HG02884 (cell line): ENCODE measurements at regions not wholly inside any gene's neighbourhood (a gene's known extent, or its start where the extent isn't known, plus 50 kb on each side); places are given as distances from the start of the nearest gene placed in this dataset.

Experiments
- ATAC-seq: cut with Tn5 transposase; IDR thresholded peaks from one replicate; pipeline ENCODE4 v1.9.1; 2021; ENCODE audit warnings: mild to moderate bottlenecking, moderate library complexity; ENCODE audit not compliant: unreplicated experiment

- no peak for ATAC-seq
These were observed 2185.6 kb upstream of the CELF4 start for GRCh38 chr18:39751161-39751560.

DNA sequence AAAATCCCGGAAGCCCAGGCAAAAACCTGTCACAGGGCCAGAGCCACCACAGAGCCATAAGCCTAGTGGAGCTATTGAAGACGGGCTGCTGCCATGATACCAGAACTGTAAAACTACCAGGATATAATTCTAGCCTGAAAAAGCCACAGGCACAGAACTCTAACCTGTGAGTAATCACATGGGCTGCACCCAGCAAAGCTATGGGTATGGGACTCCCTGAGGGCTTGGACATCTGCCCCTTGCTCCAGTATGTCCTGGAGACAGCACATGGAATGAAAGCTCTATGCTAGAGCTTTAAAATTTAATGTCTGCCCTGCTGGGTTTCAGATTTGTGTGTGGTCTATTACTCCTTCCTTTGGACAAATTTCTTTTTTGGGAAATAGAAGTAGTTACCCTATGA is 2183.6 kb upstream of the CELF4 start:
- no peak for ATAC-seq

- no peak for ATAC-seq
These were observed 2183.1 kb upstream of the CELF4 start for GRCh38 chr18:39748727-39749126.

DNA sequence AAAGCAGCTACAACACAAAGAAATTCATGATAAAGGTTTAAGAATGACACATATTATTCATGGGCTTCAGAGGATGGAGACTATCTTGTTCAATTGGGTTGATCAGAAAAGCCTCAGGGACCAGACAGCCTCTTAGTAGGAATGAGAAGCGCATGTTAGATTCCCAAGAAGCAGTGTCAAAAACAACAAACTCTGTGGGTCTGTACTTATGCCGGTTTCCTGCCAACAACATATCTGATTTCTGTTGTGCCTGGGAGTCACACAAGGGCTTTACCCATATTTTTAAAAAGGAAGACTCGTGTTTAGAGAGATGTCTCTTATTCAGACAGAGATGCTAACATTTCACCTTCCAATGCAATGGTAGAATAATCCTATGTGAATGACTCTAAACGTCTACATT is 2180.6 kb upstream of the CELF4 start:
- ATAC-seq: no peak

DNA sequence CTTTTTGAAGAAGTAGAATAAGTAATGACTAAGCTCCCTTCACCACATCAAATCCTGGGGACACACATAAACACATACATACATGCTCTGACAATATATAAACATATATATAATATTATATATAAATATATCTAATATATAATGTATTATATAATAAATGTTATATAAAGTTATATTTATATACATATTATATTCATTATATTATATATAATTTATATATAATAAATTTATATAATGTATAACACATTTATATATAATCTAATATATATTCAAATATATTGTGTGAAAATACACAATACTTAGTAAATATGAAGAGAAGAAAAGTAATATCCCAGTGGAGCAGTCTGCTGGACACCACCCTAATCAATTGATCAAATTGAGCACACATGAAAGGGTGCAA is 2177.9 kb upstream of the CELF4 start:
- no peak for ATAC-seq

DNA sequence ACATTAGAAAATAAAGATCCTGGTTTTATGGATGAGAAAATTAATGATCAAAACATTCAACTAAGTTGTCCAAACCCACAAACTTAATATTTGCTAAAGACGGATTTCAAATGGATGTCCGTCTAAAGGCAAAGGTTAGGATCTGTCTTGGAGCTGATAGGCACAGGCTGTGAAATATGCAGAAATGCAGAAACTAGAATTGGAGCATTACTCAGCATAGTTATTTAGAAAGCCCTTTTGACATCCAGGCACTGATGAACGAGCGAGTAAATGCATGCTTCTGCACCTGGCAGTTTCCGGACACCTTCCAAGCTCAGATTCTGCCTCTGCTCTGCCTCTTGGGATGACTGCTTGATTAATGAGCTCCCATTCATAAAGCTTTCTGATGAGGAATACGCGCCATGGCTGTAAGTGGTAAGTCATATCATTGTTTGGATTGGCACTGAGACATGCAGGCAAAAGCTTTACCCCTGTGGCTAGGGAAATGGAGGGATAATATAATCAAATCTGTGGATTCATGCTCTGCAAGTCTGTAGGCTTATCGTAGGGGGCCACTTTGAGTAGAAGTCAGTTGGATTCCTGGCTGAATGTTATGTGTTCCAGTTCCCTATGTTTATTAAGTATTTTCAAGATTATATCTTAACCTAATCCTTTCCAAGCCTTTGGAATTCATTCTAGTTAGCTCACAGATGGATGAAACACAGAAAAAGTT is 2176.3 kb upstream of the CELF4 start:
- no peak for ATAC-seq

DNA sequence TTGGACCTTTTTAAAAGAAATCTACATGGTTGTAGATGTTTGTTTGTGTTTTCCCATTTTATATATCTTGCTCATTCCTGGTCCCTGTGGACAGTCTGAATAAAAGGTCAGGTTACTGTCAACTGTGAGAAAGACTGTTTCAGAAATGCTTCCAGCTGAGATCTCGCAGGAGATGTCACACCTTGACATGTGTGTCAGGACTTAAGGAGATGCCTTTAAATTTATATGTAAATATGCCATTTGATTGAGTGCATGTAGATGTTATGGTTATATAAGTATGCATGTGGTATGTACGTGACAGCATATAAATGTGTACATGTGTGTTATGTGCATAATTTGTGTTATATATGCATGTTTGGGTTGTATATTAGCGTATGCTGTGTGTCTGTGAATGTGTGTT is 2172.3 kb upstream of the CELF4 start:
- no peak for ATAC-seq

- ATAC-seq: no peak
These were observed 2167.3 kb upstream of the CELF4 start for GRCh38 chr18:39732918-39733317.

DNA sequence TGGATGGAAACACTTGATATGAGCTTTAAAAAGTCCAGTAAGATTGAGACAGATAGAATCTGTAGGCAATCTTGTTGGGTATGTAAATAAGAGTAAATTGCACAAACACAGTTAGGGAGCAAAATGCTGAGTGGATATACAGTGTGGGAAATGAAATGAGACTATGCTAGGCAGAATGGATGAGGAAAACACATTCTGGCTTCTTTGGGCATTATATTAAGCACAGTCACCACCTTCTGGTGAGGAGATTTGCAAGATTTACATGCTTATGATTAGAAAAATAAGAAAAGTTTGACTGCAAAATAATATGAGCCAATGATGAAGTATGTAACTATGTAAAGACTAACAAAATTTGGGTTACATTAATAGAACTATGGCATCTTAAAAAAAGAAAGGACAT is 2165.0 kb upstream of the CELF4 start:
- ATAC-seq: no peak

DNA sequence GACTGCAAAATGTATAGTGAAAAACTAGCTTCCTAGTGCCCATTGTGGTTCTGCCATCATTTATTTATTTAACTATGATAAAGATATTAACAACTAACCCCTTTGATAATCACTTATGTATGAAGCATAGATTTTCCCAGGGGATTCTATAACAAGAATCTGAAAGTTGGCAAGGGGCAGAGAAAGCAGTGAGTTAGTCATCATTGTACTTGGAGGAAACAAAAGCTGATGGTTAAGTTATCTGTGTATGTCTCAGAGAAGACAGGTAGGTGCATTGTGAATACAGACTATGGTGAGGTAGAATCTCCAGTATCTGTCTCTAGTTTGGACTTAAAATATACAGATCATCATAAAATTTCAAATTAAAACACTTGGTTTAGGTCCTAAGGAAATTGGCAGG is 2159.1 kb upstream of the CELF4 start:
- no peak for ATAC-seq

GRCh38 chr18:39721712-39722111 is 2156.1 kb upstream of the CELF4 start:
- no peak for ATAC-seq

DNA sequence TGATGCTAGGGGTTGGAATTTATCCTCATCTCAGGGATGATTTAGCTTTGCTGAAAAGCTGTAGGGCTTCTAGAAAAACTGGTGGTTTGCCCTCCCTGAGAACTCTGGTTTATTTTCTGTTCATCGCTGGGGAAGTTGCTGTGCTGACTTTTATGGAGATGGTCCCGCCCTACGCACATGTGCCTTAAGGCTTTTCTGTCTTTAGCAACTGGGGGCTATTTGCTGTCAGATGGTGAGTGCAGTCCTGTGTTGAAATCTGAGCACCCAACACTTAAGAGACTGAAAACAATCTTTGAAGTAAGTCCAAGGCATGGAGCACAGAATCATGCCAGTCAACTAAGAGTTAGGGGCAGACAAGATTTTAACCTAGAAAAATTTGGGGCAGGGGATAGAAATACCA is 2148.4 kb upstream of the CELF4 start:
- ATAC-seq: no peak

DNA sequence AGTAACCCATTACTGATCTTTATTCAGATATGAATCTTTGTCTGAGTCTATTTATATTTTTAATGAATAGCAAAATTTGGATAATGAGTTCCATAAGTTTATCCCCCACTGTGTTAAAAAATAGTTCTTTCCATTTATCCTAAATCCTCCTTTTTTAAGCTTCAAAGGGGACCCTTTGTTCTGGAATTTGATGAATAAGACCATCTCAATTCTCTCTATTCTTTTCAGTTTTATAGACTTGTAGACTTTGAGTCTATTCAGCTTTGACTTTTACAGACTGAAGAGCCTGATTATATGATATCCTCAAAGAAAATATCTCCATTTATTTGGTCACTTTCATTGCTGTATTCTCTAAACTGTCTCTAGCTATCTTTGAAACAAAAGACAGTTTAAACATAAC is 2146.1 kb upstream of the CELF4 start:
- ATAC-seq: no peak

DNA sequence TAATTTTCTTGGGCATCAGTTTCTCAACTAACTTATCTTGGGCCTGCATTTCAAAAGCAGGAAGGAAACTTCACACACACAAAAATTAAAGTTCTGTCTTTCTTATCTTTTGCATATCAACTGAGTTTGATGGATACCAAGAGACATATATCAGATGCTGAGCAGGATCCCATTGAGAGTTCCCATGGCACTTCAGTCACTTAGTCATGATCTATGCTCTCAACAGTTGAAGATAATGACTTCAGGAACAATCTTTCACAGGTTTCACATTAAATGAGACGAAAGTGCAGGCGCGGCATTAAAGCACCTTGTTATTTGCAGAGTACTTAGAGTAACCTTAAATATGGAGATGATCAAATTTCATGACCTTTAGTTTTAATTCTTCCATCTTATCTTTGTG is 2139.8 kb upstream of the CELF4 start:
- no peak for ATAC-seq

DNA sequence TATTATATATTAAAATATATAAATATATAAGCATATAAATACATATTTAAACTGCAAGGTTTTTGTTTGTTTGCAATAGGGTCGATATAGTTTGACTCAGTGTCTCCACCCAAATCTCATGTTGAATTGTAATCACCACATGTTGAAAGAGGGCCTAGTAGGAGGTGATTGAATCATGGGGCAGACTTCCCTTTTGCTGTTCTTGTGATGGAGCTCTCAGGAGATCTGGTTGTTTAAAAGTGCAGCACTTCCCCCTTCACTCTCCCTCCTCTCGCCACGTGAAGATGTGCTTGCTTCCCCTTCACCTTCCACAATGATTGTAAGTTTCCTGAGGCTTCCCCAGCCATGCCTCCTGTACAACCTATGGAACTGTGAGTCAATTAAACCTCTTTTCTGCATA is 2137.3 kb upstream of the CELF4 start:
- no peak for ATAC-seq

DNA sequence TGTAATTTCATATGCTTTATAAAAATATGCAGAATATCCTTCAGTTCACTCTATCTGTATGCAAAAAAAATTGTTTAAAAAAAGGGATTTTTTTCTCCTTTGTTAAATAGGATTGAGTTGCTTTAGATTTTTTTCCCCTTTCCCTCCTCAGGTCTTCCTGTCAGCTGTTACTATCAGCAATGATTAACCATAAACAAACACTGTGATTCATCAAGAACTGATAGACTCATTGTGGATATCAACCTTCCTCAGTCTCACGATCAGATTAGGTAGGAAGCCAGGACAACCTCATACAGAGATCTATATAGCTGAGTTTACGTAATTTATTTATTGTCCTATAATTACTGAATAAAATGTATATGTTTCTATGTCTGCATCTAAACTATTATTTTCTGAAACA is 2136.2 kb upstream of the CELF4 start:
- ATAC-seq: no peak

DNA sequence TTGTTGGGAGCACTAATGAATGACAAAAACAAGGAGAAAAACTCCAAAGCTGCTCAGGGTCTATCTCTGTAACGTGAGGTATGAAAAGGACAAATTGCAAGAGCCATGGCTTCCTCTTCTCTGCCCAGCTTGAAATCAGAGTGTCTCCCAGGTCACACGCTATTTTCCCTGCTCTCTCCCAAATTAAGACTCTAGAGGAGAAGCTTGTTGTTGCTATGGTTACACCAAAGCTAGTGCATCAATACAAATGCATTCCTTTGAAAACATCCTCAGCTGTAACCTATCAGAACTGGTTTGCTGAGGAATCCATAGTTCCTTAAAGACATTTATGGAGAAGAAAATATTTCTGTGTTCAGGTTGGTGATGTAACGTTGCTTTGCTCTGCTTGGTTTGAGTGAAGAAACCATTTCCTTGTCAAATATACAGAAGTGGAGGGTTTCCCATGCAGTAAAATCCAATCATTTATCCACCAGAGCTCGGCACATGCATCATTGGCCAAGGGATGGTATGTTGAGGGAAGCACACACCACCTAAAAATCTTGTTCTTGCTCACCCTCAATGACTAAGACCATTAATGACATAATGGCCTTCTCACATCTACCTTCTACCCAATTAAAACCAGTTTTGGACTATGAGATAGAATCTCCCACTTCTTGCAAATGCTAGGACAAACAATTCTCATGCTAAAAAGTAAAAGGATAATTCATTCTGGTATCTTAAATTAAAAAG is 2135.6 kb upstream of the CELF4 start:
- no peak for ATAC-seq

DNA sequence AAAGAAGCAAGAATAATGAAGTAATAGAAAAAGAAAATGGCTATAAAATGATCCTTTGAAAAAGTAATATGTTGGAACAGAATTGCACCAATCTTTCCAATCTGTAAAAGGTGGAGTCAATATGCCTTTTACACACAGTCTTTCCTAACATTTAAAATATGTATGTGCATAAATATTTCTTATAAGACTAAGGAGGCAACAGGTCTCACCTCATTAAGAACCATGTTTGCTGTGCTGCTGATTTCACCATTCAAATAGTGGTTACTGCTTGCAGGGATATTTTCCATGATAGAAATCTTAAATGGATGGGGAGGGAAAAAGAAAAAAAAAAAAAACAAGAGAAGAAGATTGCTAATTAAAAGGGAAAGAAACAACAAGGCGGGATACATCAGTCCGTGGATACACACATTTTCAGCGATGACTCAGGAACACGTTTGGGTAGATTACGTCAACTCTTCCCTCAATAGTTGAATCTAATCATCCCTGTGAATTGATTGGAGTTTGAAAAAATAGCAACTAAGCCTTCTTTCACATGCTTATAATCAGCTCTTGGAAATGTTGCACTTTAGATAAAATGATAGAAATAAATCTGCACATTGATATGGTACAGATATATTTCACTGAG is 2133.9 kb upstream of the CELF4 start:
- ATAC-seq: no peak

DNA sequence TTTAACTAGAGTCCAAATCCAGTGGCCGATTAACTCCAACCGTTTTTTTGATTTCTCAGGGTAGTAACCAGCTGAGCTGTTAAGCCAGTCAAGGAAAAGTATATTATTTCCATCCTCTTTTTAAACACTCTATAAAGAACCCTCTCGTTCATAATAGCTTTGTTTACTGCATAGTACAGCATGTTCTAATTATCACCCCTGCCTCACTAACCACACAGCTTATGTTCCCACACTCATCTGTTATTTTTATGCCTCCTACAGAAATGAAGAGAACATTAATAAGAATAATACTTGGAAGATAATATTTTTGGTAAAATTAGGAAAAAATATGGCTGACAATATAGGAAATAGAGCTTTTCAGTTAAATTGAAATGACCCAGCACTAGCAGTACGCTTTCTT is 2132.8 kb upstream of the CELF4 start:
- ATAC-seq: no peak

DNA sequence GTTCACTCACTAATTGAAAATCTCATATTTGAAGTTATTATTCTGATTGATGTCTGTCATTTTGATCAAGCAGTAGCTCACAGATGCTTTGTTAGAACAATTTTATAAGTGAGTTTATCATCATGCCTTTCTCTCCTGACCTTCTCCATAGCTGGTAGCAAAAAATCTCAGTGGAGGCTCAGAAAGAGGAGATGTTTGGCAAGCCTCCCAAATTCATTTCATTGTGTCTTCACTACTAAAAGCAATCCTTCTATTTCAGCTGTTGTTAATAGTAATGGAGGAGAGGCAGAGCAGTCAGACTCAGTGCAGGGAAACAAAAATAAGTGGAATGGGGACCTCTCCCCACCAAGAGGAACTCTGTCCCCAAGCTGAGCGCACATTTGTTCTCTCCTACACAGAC is 2127.8 kb upstream of the CELF4 start:
- ATAC-seq: no peak

DNA sequence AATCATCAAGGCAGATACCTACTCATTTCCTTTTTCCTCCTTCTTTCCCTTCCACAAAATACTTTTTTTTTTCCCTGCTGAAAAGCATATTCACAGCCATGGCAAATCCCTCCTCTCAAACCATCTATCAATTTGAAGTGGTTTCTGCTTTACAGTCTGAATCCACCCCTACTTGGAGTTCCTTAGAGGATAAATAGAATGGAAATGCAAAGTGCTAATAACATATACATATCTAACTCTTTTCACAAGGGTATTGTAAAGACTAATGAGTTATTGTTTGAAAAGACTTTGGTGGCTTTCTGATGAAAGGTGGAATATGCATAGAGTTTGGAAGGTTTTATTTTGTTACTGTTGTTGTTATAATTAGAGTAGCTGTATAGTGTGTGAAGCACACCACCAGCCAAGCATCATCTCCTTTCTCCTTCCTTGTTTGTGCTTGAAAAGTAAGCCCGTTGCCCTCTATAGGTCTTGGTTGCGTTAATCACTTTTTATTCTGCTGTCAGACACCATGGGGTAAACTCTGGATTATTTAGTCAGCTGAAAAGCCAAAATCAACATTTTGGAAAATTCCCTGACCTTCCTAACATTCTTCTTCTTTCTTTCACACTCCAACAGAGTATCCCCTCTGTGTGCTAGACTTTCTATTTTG is 2126.9 kb upstream of the CELF4 start:
- no peak for ATAC-seq
